ENCODE measurements at regions not wholly inside any gene's neighbourhood (a gene's known extent, or its start where the extent isn't known, plus 50 kb on each side); places are given as distances from the start of the nearest gene placed in this dataset.

DNA sequence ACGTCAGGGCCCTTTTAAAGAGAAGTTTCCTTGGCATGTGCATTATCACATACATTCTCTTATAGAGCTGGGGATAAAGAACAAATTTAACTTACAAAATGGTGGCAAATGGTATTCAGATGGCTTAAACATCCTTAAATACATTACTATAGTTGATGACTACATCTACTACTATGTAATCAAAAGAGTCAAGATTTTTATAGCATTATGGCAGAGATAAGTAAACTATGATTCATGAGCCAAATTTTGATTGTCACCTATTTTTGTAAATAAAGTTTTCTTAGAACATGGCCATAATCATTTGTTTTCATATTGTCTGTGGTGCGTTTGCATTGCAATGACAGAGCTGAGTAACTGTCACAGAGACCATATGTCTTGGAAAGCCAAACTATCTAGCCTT, 1188.6 kb upstream of the TENM4 start:
- intact Hi-C loops (cut with micrococcal nuclease) = no loop called here

DNA sequence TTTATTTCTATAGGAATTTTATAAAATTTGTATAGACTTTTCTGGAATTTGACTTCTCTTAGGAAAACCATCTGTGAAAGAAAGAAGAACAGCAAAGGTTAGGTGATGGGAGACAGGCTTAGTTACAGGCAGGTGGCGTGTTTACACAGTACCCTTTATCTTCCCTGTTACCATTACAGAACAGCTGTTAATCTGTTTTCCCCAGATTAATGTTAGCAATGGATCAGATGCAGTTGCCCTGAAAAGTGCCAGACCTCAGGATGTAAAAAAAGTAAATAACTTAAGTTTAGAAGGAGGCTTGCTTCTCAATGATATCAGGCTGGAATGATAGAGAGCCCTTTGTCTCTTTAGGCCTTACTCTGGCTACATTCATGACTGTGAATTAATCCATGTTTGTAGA, 1186.5 kb upstream of the TENM4 start:
- intact Hi-C loops (cut with micrococcal nuclease) = no loop called here

GRCh38 chr11:80626721-80627120, 1185.9 kb upstream of the TENM4 start:
- intact Hi-C loops (cut with micrococcal nuclease) = no loop called here

DNA sequence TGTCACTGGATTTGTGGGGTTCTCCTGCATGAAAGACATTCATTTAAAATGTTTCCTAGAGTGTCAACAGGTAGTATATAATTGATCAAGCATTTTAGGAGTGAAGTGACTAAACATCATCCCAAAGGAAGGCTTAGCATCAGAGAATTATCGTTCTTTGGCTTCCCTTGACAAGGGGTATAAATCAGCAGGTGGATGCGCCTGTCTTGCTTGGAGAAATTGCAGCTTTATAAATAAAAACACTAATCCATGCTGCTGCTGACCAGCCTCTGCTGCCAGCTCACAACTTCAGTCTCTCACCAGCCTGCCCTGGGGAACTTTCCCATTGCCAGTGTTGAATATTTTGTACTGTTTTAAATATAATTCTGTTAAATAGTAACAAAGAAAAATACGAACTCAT, 1184.7 kb upstream of the TENM4 start:
- intact Hi-C loops (cut with micrococcal nuclease) = no loop called here

GRCh38 chr11:80621871-80622270, 1181.0 kb upstream of the TENM4 start:
- intact Hi-C loops (cut with micrococcal nuclease) = no loop called here

GRCh38 chr11:80620867-80621266, 1180.0 kb upstream of the TENM4 start:
- intact Hi-C loops (cut with micrococcal nuclease) = no loop called here

- intact Hi-C loops (cut with micrococcal nuclease) = no loop called here
Measured at GRCh38 chr11:80617156-80617555, 1176.3 kb upstream of the TENM4 start.

DNA sequence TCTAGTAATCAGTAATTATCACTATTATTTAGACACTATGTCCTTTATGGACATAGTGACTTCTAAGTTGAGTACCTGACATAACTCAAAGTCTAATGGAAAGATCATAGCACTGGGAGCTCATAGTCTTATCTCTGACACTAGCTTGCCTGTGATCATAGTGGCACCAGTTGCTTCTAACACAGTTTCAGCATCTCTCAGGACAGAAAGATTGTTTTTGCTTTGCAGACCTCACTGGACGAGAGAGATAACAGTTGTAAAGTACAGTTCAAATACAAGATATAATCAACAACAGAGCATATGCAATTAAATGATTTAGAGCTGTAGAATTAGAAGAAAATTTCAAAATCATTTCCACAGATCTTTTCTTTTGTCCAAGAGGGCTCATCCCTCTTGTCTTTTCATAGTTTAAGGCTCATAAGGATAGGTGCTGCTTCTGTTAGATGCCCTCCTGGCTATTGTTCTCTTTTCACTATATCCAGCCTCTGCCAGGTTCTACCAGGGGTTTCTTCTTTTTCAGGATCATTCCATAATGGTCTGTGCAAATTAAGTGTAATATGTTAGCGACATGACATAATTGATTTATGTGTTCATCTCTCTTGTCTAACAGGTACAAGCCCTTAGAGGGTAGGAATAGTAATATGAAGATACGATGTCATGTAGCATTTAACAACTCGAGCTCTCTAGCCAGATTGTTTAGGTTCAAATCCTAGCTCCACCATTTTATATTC, 1175.4 kb upstream of the TENM4 start:
- intact Hi-C loops (cut with micrococcal nuclease) = no loop called here

- intact Hi-C loops (cut with micrococcal nuclease) = no loop called here
Measured at GRCh38 chr11:80613655-80614054, 1172.8 kb upstream of the TENM4 start.

DNA sequence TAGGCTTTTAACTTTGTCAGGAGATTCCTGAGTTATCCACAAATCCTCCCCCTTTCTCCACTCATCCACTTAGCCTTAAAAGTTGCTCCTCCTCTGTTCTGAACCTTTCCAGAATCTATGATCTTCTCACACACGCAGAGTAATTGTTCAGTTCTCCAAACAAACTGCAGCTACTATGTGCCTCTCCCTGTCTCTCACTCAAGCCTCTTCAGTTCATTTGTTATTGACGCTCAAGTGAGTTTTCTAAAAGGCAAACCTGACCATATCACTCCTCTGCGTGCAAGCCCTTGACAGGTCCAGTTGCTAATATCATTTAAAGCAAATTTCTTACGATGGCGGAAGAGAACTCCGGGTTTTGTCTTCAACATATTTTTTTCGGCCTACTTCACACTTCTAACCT, 1169.7 kb upstream of the TENM4 start:
- intact Hi-C loops (cut with micrococcal nuclease) = no loop called here

- intact Hi-C loops (cut with micrococcal nuclease) = no loop called here
Measured at GRCh38 chr11:80603472-80603871, 1162.6 kb upstream of the TENM4 start.

DNA sequence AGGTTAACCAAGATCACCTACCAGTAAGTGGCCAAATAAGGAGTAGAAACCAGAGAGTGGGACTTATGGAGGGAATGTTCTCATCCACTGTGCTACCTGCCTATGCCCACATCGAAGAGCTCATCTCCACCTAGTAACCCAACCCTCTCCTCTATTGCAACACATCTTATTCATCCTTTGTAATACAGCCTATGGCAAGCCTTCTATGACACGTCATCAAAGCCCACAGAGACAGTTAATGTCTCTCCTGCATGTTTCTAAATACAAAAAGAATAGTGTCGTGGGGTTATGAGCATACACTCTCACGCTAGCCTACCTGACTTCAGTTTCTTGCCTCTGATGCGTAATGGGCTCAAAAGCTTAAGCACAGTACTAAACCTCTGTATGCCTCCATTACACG, 1158.1 kb upstream of the TENM4 start:
- intact Hi-C loops (cut with micrococcal nuclease) = no loop called here

DNA sequence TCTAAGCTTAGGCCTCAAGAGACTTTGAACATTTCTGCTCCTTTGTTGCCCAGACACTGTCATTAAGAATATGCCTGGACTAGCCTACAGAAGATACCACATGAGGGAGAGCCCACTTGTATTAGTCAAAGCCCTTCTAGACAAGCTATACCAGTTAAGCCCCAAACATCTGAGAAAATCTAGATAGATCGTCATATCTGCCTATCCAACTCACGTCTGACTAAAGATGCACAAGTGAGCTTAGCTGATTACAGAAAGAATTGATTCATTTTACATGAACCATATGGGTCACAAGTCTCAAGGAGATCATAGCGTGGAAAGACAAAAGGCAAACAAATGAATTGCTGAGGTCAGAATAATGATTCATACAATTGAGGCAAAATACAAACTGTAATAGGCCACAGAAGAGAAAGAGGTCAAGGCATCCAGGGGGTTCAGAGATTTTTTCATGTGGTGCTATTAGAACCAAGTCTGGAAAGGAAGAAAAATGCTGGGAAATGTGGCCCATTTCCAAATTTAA, 1155.5 kb upstream of the TENM4 start:
- intact Hi-C loops (cut with micrococcal nuclease) = no loop called here

DNA sequence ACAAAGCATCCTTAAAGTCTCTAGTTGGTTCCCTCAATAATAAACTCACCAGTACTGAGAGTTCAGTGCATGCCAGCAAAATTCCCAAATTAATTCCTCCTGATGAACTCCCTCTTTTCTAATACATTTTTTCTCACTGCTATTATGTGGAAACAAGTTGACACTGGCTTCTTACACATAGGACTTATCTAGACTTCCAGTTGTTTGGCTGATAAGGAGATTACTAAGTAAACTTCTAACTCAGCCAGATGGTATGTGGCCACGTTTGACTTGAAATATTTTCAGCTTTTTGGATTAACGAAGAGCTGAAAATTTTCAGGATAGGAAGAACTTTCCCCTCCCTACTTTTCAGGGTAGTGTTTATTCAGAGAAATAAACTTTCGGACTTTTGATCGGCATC, 1154.2 kb upstream of the TENM4 start:
- intact Hi-C loops (cut with micrococcal nuclease) = no loop called here

GRCh38 chr11:80593648-80594374, 1153.0 kb upstream of the TENM4 start:
- intact Hi-C loops (cut with micrococcal nuclease) = no loop called here

GRCh38 chr11:80592546-80592945, 1151.7 kb upstream of the TENM4 start:
- intact Hi-C loops (cut with micrococcal nuclease) = no loop called here

DNA sequence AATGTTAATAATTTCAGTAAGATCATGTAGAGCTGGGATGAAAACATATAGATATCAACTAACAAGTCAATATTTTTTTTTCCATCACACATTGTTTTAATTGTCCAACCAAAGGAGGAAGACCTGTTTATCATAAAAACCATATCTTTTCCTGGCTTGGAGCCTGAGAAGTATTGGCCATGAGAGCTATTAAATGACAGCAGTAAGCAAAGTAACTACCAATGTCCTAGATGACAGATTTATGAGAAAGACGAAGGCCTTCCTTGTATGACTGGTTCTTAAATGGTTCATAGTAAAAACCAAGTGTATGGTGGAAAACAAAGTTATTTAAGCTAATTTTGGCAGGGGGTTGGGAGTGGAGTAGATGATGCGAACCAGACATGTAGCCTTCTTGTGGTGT, 1147.1 kb upstream of the TENM4 start:
- intact Hi-C loops (cut with micrococcal nuclease) = no loop called here

DNA sequence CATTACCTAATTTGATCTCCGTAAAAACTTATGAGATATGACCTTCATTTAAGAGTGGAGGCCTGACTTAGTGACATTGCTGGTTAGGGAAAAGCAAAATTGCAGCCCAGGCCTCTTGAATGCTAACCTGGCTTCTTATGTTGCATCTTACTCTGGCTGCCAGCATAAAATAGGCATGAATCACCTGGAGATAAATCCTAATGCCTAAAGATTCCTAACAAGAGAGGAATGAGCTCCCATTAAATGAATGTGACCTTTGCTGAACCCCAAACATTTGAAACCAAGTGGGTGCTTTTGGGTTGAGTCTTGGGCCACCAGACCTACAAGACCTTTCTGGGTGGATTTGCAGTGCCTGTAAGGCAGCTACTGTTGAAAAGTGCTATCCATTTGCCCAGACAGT, 1145.6 kb upstream of the TENM4 start:
- intact Hi-C loops (cut with micrococcal nuclease) = no loop called here

DNA sequence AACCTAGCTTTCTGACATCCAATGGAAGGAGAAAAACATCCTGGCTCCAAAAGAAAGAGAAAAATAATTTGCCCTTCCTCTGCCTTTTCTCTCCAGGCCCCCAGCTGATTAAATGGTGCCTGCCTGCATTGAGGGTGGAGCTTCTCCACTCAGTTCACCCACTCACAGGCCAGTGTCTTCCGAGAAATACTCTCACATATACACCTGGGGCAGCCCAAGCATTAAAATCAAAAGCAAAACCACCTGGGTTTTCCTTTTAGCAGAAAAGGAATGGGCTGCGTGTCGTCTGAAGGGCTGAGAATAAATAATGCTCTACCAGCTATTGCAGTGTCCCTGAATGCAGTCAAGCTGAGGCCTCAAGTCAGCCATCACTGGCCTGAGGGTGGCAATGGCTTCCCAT, 1143.8 kb upstream of the TENM4 start:
- intact Hi-C loops (cut with micrococcal nuclease) = no loop called here

GRCh38 chr11:80569832-80570231, 1129.0 kb upstream of the TENM4 start:
- intact Hi-C loops (cut with micrococcal nuclease) = no loop called here

DNA sequence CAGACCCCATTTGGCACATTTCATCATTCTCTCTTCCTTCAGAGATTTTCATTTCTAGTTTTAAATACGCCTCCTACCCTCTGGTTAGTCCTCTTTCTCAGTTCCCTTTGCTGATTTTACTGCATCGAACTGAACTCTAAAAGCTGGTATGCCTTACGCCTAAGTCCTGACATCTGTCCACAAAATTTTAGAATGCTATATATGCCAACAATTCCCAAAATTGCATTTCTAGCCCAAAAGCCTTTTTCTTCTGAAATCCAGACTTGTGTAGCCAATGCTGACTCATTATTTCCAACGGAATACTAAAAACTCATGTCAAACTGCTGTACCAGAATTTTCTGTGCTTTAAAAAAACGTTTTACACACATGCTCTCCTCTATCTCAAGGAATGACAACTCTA, 1124.4 kb upstream of the TENM4 start:
- intact Hi-C loops (cut with micrococcal nuclease) = no loop called here

GRCh38 chr11:80562523-80563125, 1121.8 kb upstream of the TENM4 start:
- intact Hi-C loops (cut with micrococcal nuclease) = no loop called here

DNA sequence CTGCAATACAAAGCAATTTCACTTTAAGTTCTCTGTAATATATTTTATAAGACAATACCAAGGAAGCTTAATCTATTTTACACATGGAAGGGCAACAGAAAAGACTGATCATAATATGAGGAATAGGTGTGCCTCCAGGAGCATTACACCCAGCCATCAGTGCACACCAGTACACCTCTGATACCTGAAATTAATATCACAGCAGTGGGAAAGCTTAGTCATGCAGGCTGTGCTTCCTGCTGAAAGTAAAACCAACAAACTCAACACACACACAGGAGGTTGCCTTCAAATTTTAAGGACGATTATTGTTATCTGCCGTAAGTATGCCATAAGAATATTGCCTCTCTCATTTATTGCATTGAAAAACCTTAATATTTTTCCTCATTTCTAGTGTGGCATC, 1119.1 kb upstream of the TENM4 start:
- intact Hi-C loops (cut with micrococcal nuclease) = no loop called here
